ENCODE measurements at regions not wholly inside any gene's neighbourhood (a gene's known extent, or its start where the extent isn't known, plus 50 kb on each side); places are given as distances from the start of the nearest gene placed in this dataset.

GRCh38 chr6:66189915-66190314, 482.9 kb upstream of the EYS start:
- Histone ChIP-seq H2AFZ (no peak overlapping the region), H3K27me3 (ENCODE audit: insufficient read depth, low read depth) (no peaks in the 10 kb centered on the region), H3K36me3 (ENCODE audit: low read depth) (no peaks in the 10 kb centered on the region), H3F3A (ENCODE audit: insufficient read depth, low read depth) (no peaks in the 10 kb centered on the region), H3K9me3 (ENCODE audit: insufficient read depth, low read depth) (no peaks in the 10 kb centered on the region), H3K9me2 (ENCODE audit: insufficient read depth) (no peaks in the 10 kb centered on the region), H3K4me2 (no peak overlapping the region), H3K27ac (no peak overlapping the region), H3K79me2 (ENCODE audit: low read depth) (no peaks in the 10 kb centered on the region), H3K4me3 (no peak overlapping the region), H3K4me1 (replicated peaks; ENCODE audit: insufficient read depth) (no peaks in the 10 kb centered on the region), H4K20me1 (ENCODE audit: insufficient read depth) (no peaks in the 10 kb centered on the region; the same call in 1 of the 2 replicates)
- DNase-seq: no peak
- intact Hi-C loops (cut with micrococcal nuclease; ENCODE audit: unreplicated experiment): no loop called here
- POLR2A ChIA-PET (ENCODE audit: unreplicated experiment): no interaction called here
- no TSS peak for BruUV-seq (replicated peaks)
- no peak for TF ChIP-seq CTCF (conservative IDR thresholded peaks at IDR 0.05)
- TF ChIP-seq EZH2 (IDR thresholded peaks at IDR 0.05; ENCODE audit: low read depth): no peak
- CTCF ChIA-PET: no interaction called here

- Histone ChIP-seq H2AFZ (no peak overlapping the region), H3K36me3 (ENCODE audit: low read depth) (no peaks in the 10 kb centered on the region), H3K27me3 (ENCODE audit: insufficient read depth, low read depth) (no peaks in the 10 kb centered on the region), H3K9me3 (ENCODE audit: insufficient read depth, low read depth) (no peaks in the 10 kb centered on the region), H4K20me1 (ENCODE audit: insufficient read depth) (no peaks in the 10 kb centered on the region), H3K27ac (no peak overlapping the region), H3K9me2 (ENCODE audit: insufficient read depth) (no peaks in the 10 kb centered on the region), H3K4me3 (no peak overlapping the region), H3K79me2 (ENCODE audit: low read depth) (no peaks in the 10 kb centered on the region), H3F3A (ENCODE audit: insufficient read depth, low read depth) (no peaks in the 10 kb centered on the region), H3K4me2 (no peak overlapping the region), H3K4me1 (replicated peaks; ENCODE audit: insufficient read depth) (no peaks in the 10 kb centered on the region)
- ChIA-PET CTCF (no interaction called here), POLR2A (ENCODE audit: unreplicated experiment) (no interaction called here)
- no peak for DNase-seq
- no TSS peak for BruUV-seq (replicated peaks)
- intact Hi-C loops (cut with micrococcal nuclease; ENCODE audit: unreplicated experiment): no loop called here
- TF ChIP-seq CTCF (conservative IDR thresholded peaks at IDR 0.05) (no peak), EZH2 (IDR thresholded peaks at IDR 0.05; ENCODE audit: low read depth) (no peak)
These were observed 479.7 kb upstream of the EYS start for GRCh38 chr6:66186756-66187155.

GRCh38 chr6:66184091-66184490, 477.1 kb upstream of the EYS start:
- H3K9me3 ChIP-seq (ENCODE audit: insufficient read depth, low read depth): no peaks in the 10 kb centered on the region
- CTCF ChIA-PET: no interaction called here
- H2AFZ ChIP-seq: no peak overlapping the region
- no peak for DNase-seq
- H3K36me3 ChIP-seq (ENCODE audit: low read depth): no peaks in the 10 kb centered on the region
- H3K9me2 ChIP-seq (ENCODE audit: insufficient read depth): no peaks in the 10 kb centered on the region
- intact Hi-C loops (cut with micrococcal nuclease; ENCODE audit: unreplicated experiment): no loop called here
- H3K79me2 ChIP-seq (ENCODE audit: low read depth): no peaks in the 10 kb centered on the region
- no TSS peak for BruUV-seq (replicated peaks)
- H3K4me1 ChIP-seq (replicated peaks; ENCODE audit: insufficient read depth): no peaks in the 10 kb centered on the region
- no peaks in the 10 kb centered on the region for H3K27me3 ChIP-seq (ENCODE audit: insufficient read depth, low read depth)
- POLR2A ChIA-PET (ENCODE audit: unreplicated experiment): no interaction called here
- no peak overlapping the region for H3K4me2 ChIP-seq
- no peaks in the 10 kb centered on the region for H3F3A ChIP-seq (ENCODE audit: insufficient read depth, low read depth)
- no peak overlapping the region for H3K27ac ChIP-seq
- no peak overlapping the region for H3K4me3 ChIP-seq
- TF ChIP-seq CTCF (conservative IDR thresholded peaks at IDR 0.05): no peak
- no peak for TF ChIP-seq EZH2 (IDR thresholded peaks at IDR 0.05; ENCODE audit: low read depth)
- H4K20me1 ChIP-seq (ENCODE audit: insufficient read depth): no peaks in the 10 kb centered on the region

Measured in PC-9 (cell line).